ENCODE measurements at regions not wholly inside any gene's neighbourhood (a gene's known extent, or its start where the extent isn't known, plus 50 kb on each side); places are given as distances from the start of the nearest gene placed in this dataset.

- TF ChIP-seq CTCF (conservative IDR thresholded peaks at IDR 0.05; ENCODE audit: control insufficient read depth, insufficient read depth, low read depth, low read length): no peak
- no peak for DNase-seq (ENCODE audit: low read depth)
- H3K4me3 ChIP-seq (ENCODE audit: control insufficient read depth, low read depth, low read length): no peak overlapping the region
These were observed 120.6 kb downstream of the SALL1 start for GRCh38 chr16:51030516-51030915.

GRCh38 chr16:51025588-51026290 lies 125.3 kb downstream of the SALL1 start:
- DNase-seq (ENCODE audit: low read depth): no peak
- TF ChIP-seq CTCF (conservative IDR thresholded peaks at IDR 0.05; ENCODE audit: control insufficient read depth, insufficient read depth, low read depth, low read length): no peak
- H3K4me3 ChIP-seq (ENCODE audit: control insufficient read depth, low read depth, low read length): no peak overlapping the region

- H3K4me3 ChIP-seq (ENCODE audit: control insufficient read depth, low read depth, low read length): no peak overlapping the region
- no peak for TF ChIP-seq CTCF (conservative IDR thresholded peaks at IDR 0.05; ENCODE audit: control insufficient read depth, insufficient read depth, low read depth, low read length)
- DNase-seq (ENCODE audit: low read depth): no peak
These were observed 126.4 kb downstream of the SALL1 start for GRCh38 chr16:51024703-51025102.

GRCh38 chr16:51022955-51023354 lies 128.1 kb downstream of the SALL1 start:
- no peak overlapping the region for H3K4me3 ChIP-seq (ENCODE audit: control insufficient read depth, low read depth, low read length)
- DNase-seq (ENCODE audit: low read depth): no peak
- TF ChIP-seq CTCF (conservative IDR thresholded peaks at IDR 0.05; ENCODE audit: control insufficient read depth, insufficient read depth, low read depth, low read length): no peak

- TF ChIP-seq CTCF (conservative IDR thresholded peaks at IDR 0.05; ENCODE audit: control insufficient read depth, insufficient read depth, low read depth, low read length): no peak
- no peak for DNase-seq (ENCODE audit: low read depth)
- H3K4me3 ChIP-seq (ENCODE audit: control insufficient read depth, low read depth, low read length): no peak overlapping the region
These were observed 131.5 kb downstream of the SALL1 start for GRCh38 chr16:51019617-51020016.

GRCh38 chr16:51017969-51018368 lies 133.1 kb downstream of the SALL1 start:
- no peak overlapping the region for H3K4me3 ChIP-seq (ENCODE audit: control insufficient read depth, low read depth, low read length)
- no peak for DNase-seq (ENCODE audit: low read depth)
- TF ChIP-seq CTCF (conservative IDR thresholded peaks at IDR 0.05; ENCODE audit: control insufficient read depth, insufficient read depth, low read depth, low read length): no peak

GRCh38 chr16:51012396-51012795 lies 138.7 kb downstream of the SALL1 start:
- no peak for TF ChIP-seq CTCF (conservative IDR thresholded peaks at IDR 0.05; ENCODE audit: control insufficient read depth, insufficient read depth, low read depth, low read length)
- no peak overlapping the region for H3K4me3 ChIP-seq (ENCODE audit: control insufficient read depth, low read depth, low read length)
- no peak for DNase-seq (ENCODE audit: low read depth)
